Astrocyte of the cerebellum (primary cell): ENCODE measurements at regions not wholly inside any gene's neighbourhood (a gene's known extent, or its start where the extent isn't known, plus 50 kb on each side); places are given as distances from the start of the nearest gene placed in this dataset.

Source experiments
- DNase-seq: peaks from one replicate; pipeline ENCODE4 v3.0.0-alpha.2; 2011; ENCODE audit warnings: low read depth
- H3K4me3 ChIP-seq: 2 replicates; pipeline ENCODE4 v1.5.1; 2011; ENCODE audit warnings: mild to moderate bottlenecking, low read depth, low read length, moderate library complexity
- CTCF ChIP-seq: IDR thresholded peaks from 2 replicates; pipeline ENCODE4 v1.5.1; 2012; ENCODE audit warnings: low read length, low read depth, moderate library complexity, mild to moderate bottlenecking; ENCODE audit errors: missing control alignments
- in situ Hi-C: cut with HindIII; loops from 2 replicates; pipeline ENCODE4 v1.10.0; 2017; ENCODE audit warnings: low sequenced_read_pairs

GRCh38 chr7:20021831-20022230 lies 195.4 kb downstream of the MACC1 start:
- TF ChIP-seq CTCF = no peak
- in situ Hi-C loops = no loop called here
- H3K4me3 ChIP-seq = no peak overlapping the region
- no peak for DNase-seq

- no peak for TF ChIP-seq CTCF
- no peak for DNase-seq
- no peak overlapping the region for H3K4me3 ChIP-seq
- in situ Hi-C loops = no loop called here
Observed at GRCh38 chr7:20021066-20021465, 196.1 kb downstream of the MACC1 start.

GRCh38 chr7:20019757-20020432 lies 197.3 kb downstream of the MACC1 start:
- no peak for DNase-seq
- H3K4me3 ChIP-seq = no peak overlapping the region
- in situ Hi-C loops = no loop called here
- no peak for TF ChIP-seq CTCF

- in situ Hi-C loops = no loop called here
- H3K4me3 ChIP-seq = no peak overlapping the region
Observed at GRCh38 chr7:20016669-20017068, 200.5 kb downstream of the MACC1 start.

GRCh38 chr7:20013536-20013935 lies 203.6 kb downstream of the MACC1 start:
- H3K4me3 ChIP-seq = no peak overlapping the region
- TF ChIP-seq CTCF = no peak
- in situ Hi-C loops = no loop called here
- DNase-seq = no peak

More at GRCh38 chr7:20016669-20017068, 200.5 kb downstream of the MACC1 start:
- TF ChIP-seq CTCF = no peak
- no peak for DNase-seq

- in situ Hi-C loops = no loop called here
Observed at GRCh38 chr7:20012100-20012499, 205.1 kb downstream of the MACC1 start.

More at GRCh38 chr7:20012100-20012499, 205.1 kb downstream of the MACC1 start:
- TF ChIP-seq CTCF = no peak
- H3K4me3 ChIP-seq = no peak overlapping the region
- no peak for DNase-seq
